ENCODE measurements at regions not wholly inside any gene's neighbourhood (a gene's known extent, or its start where the extent isn't known, plus 50 kb on each side); places are given as distances from the start of the nearest gene placed in this dataset.
"Not testable (repeated sequence)": the region's sequence is repeated elsewhere in the genome, so short reads cannot be mapped to it uniquely, and the experiment has no call there.

- no peak for DNase-seq (ENCODE audit: low read depth, low spot score)
- in situ Hi-C loops (cut with HindIII; ENCODE audit: low sequenced_read_pairs), result no loop called here
- TF ChIP-seq CTCF (IDR thresholded peaks at IDR 0.05; ENCODE audit: low read depth, low read length), result no peak
These were observed 2224.0 kb upstream of the AGA start for GRCh38 chr4:179666226-179666625.

GRCh38 chr4:179671609-179672008, 2229.4 kb upstream of the AGA start:
- TF ChIP-seq CTCF (IDR thresholded peaks at IDR 0.05; ENCODE audit: low read depth, low read length), result no peak
- DNase-seq (ENCODE audit: low read depth, low spot score), result peak; percentile 6
- in situ Hi-C loops (cut with HindIII; ENCODE audit: low sequenced_read_pairs), result no loop called here
- no peak overlapping the region for H3K4me3 ChIP-seq (ENCODE audit: low read depth, low read length)

More at GRCh38 chr4:179666226-179666625, 2224.0 kb upstream of the AGA start:
- H3K4me3 ChIP-seq (ENCODE audit: low read depth, low read length), result no peak overlapping the region

DNA sequence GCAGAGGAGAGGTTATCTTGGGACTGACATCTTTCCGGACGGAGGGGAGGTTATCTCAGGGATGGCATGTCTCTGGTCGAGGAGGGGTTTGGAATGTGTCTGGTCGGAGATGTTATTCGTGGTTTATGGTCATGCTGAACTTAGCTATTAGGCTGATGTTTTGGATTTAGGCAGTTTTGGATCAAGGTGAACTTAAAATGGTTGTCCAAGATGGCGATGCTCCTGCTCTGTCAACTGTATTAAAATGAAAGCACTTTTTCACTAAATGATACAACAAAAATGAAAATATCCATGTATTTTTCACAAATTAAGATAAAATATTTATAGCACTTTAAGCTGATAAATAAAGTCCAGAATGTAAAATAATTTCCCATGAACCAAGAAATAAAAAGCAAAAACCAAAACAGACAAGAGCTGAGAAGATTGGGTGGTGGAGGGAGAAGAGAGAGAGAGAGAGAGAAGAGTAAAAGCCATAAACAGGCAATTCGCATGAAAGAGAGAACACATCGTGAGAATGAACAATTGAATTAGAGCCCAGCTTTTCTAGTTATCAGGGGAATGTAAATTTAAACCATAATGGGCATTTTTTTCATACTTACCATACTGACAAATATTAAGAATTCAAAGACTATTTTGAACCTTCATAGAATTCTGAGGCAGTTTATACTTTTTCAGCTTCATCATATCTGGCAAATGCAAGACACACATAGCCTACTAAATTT, 2236.0 kb upstream of the AGA start:
- TF ChIP-seq CTCF (IDR thresholded peaks at IDR 0.05; ENCODE audit: low read depth, low read length), result no peak
- H3K4me3 ChIP-seq (ENCODE audit: low read depth, low read length), result no peak overlapping the region
- in situ Hi-C loops (cut with HindIII; ENCODE audit: low sequenced_read_pairs), result no loop called here
- peak; percentile 2 for DNase-seq (ENCODE audit: low read depth, low spot score)

GRCh38 chr4:179683661-179684060, 2241.4 kb upstream of the AGA start:
- in situ Hi-C loops (cut with HindIII; ENCODE audit: low sequenced_read_pairs); DNase-seq (ENCODE audit: low read depth, low spot score); H3K4me3 ChIP-seq (ENCODE audit: low read depth, low read length): not testable (repeated sequence)

DNA sequence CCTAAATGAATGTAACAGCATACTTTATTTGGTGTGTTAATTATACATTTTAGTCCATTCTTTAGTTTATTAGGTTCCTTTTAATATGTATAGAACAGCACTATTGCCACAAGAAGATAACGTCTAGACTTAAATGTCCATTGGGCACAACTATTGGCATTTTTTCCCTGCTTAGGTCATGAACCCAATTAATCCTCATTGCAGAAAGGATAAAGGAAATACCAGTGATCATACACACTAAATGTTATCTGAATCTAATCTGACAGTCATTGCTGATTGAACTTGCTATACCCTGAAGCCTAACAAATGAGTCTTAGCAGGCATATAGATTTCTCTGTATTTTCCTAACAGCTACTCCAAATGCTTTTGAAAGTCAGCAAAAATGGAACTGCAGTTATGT, 2250.0 kb upstream of the AGA start:
- no peak for DNase-seq (ENCODE audit: low read depth, low spot score)
- in situ Hi-C loops (cut with HindIII; ENCODE audit: low sequenced_read_pairs), result no loop called here
- no peak for TF ChIP-seq CTCF (IDR thresholded peaks at IDR 0.05; ENCODE audit: low read depth, low read length)
- no peak overlapping the region for H3K4me3 ChIP-seq (ENCODE audit: low read depth, low read length)

DNA sequence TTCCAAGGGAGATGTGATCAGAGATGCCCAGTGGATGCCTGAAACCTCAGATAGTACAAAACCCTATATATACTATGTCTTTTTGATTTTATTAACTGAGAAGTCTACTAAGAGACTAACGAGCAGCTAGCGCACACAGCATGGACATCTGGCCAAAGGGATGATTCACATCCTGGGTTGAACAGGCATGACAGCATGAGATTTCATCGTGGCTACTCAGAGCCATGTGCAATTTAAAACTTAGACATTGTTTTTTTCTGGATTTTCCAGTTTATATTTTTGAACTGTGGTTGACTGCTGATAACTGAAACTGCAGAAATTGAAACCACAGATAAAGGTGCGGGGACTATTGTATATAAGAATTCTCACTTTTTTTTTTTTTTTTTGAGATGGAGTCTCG, 2252.9 kb upstream of the AGA start:
- no peak for TF ChIP-seq CTCF (IDR thresholded peaks at IDR 0.05; ENCODE audit: low read depth, low read length)
- H3K4me3 ChIP-seq (ENCODE audit: low read depth, low read length), result no peak overlapping the region
- in situ Hi-C loops (cut with HindIII; ENCODE audit: low sequenced_read_pairs), result no loop called here
- DNase-seq (ENCODE audit: low read depth, low spot score), result peak; percentile 90

DNA sequence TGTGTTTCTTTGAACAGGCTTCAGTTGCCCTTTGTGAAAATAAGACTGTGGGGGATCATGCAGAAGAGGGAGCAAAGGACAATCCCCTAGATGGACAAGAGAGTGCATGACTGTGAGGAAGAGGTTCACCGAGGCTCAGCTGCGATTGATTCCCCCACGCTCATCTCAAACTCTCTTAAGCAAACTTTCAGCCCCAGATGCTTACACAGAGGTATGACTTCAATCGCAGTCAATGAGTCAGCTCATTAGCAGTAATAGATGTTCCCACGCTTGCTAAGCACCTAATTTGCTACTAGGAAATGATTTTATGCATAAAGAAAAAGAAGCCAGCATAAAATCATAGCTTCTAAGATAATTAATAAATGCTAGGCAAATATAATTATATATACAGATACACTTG, 2256.1 kb upstream of the AGA start:
- H3K4me3 ChIP-seq (ENCODE audit: low read depth, low read length), result no peak overlapping the region
- TF ChIP-seq CTCF (IDR thresholded peaks at IDR 0.05; ENCODE audit: low read depth, low read length), result no peak
- no peak for DNase-seq (ENCODE audit: low read depth, low spot score)
- in situ Hi-C loops (cut with HindIII; ENCODE audit: low sequenced_read_pairs), result no loop called here

Data from astrocyte of the spinal cord (primary cell).